NT2/D1 (cell line): ENCODE measurements at regions not wholly inside any gene's neighbourhood (a gene's known extent, or its start where the extent isn't known, plus 50 kb on each side); places are given as distances from the start of the nearest gene placed in this dataset.

Experiments
- DNase-seq: peaks from one replicate; pipeline ENCODE4 v3.0.0-alpha.2; 2011; ENCODE audit warnings: low read depth, low spot score
- H3K27me3 ChIP-seq: 2 replicates; pipeline ENCODE4 v1.6.0; 2011; ENCODE audit warnings: mild to moderate bottlenecking; ENCODE audit not compliant: insufficient read length, insufficient read depth
- H3K36me3 ChIP-seq: 2 replicates; pipeline ENCODE4 v1.6.1; 2011; ENCODE audit warnings: mild to moderate bottlenecking, low read length, mixed read lengths; ENCODE audit not compliant: insufficient read depth, insufficient read length
- H3K4me1 ChIP-seq: 2 replicates; pipeline ENCODE4 v1.5.1; 2011; ENCODE audit not compliant: insufficient read depth, insufficient read length
- H3K4me3 ChIP-seq: 2 replicates; pipeline ENCODE4 v1.5.1; 2011; ENCODE audit warnings: low read depth; ENCODE audit not compliant: insufficient read length
- H3K9ac ChIP-seq: 2 replicates; pipeline ENCODE4 v1.6.0; 2011; ENCODE audit warnings: low read depth; ENCODE audit not compliant: insufficient read length
- H3K9me3 ChIP-seq: 2 replicates; pipeline ENCODE4 v1.5.1; 2011; ENCODE audit warnings: mild to moderate bottlenecking, low read length; ENCODE audit not compliant: insufficient read depth
- SUZ12 ChIP-seq: IDR thresholded peaks from 2 replicates; pipeline ENCODE4 v1.6.1; 2011; ENCODE audit not compliant: insufficient read length, insufficient read depth; ENCODE audit errors: extremely low read depth
- YY1 ChIP-seq: IDR thresholded peaks from 2 replicates; pipeline ENCODE4 v1.6.1; 2011; ENCODE audit not compliant: insufficient read length, insufficient read depth
- ZNF274 ChIP-seq: IDR thresholded peaks from 2 replicates; pipeline ENCODE4 v1.6.1; 2011; ENCODE audit warnings: mild to moderate bottlenecking, low read depth, low read length

DNA sequence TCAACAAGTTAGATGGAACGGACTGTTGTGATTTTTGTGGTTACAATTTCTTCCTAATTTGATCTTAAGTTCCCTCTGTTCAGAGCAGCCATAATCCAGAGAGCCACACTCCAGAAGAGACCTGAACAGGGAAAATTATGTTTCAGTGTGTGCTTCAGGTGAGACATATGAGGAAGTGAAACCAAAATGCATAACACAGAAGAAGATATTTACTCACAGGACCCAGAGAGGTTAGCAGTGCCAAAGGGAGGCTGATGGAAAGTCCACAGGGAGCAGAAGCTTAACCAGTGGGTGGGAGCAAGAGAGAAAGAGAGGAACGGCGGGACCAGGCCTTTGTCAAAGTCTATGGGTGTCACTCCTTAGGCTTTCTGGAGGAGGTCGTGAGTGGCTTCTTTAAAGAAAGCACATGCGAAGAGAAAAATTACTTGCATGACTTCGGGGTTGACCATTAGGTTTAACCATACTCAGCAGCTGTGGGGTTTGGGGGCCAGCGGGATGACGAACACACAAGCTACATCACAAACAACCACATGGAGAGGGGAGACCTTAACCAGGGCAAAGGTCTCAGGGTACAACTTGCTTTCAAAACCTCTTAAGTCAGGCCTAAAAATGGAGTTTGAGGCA lies 141.4 kb downstream of the MED10 start:
- no peaks in the 10 kb centered on the region for H3K4me1 ChIP-seq
- TF ChIP-seq ZNF274 (no peak), SUZ12 (no peak), YY1 (no peak)
- no peak overlapping the region for H3K4me3 ChIP-seq
- H3K9me3 ChIP-seq = peaks cover 15% of the 10 kb centered on the region; the same call in 1 of the 2 replicates
- no peak overlapping the region for H3K9ac ChIP-seq
- no peaks in the 10 kb centered on the region for H3K27me3 ChIP-seq
- no peak for DNase-seq
- H3K36me3 ChIP-seq = no peaks in the 10 kb centered on the region

DNA sequence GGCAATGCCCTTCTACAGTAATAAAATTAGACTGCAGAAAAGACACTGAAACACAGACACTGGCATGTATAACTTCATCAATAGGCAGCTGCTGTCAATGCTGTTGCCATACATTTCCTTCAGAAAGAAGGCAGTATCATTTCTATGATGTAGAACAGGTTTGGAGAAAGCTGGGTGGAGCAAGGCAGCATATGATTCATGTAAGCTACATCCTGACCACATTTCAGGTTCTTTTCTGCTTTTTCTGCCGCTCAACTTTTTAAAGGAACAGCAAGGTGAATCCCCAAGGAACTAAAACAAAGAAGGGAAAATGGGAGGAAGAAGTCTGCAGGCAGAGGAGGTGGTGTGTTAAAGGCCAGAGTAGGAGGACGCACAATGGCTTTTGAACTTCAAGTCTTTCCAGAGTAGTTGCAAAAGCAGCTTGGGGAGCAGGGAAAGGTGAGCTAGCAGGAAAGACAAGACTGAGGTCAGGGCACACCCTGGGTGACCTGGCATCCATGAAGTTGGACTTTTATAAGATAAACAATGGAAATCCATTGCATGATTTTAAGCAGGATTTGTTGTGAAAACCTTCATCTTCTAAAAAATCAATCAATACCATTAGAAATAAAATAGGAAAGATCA lies 142.1 kb downstream of the MED10 start:
- no peak overlapping the region for H3K9ac ChIP-seq
- H3K27me3 ChIP-seq = no peaks in the 10 kb centered on the region
- no peak overlapping the region for H3K4me3 ChIP-seq
- peaks cover 15% of the 10 kb centered on the region; the same call in 1 of the 2 replicates for H3K9me3 ChIP-seq
- no peak for DNase-seq
- no peaks in the 10 kb centered on the region for H3K4me1 ChIP-seq
- no peaks in the 10 kb centered on the region for H3K36me3 ChIP-seq
- no peak for TF ChIP-seq SUZ12
- no peak for TF ChIP-seq ZNF274
- no peak for TF ChIP-seq YY1

DNA sequence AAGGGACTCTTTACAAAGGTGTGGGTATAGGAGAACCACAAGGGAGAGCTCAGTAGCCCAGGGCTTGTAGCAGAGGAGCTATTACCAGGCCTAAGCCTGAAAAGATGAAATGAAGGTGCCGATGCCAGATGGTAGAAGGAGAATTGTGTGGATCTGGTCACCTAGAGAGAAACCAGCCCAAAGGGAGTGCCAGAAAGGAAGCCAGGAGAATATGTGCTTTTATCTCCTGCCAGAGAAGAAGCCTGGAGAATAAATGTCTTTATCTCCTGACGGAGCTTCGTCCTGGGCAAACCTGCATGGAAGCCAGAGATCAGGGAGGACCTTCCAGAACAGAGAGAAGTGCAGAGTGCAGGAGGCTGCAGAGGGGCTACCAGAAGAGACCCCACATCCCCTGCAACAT lies 142.6 kb downstream of the MED10 start:
- no peaks in the 10 kb centered on the region for H3K27me3 ChIP-seq
- no peak for DNase-seq
- TF ChIP-seq SUZ12 = no peak
- no peak for TF ChIP-seq YY1
- no peak for TF ChIP-seq ZNF274

DNA sequence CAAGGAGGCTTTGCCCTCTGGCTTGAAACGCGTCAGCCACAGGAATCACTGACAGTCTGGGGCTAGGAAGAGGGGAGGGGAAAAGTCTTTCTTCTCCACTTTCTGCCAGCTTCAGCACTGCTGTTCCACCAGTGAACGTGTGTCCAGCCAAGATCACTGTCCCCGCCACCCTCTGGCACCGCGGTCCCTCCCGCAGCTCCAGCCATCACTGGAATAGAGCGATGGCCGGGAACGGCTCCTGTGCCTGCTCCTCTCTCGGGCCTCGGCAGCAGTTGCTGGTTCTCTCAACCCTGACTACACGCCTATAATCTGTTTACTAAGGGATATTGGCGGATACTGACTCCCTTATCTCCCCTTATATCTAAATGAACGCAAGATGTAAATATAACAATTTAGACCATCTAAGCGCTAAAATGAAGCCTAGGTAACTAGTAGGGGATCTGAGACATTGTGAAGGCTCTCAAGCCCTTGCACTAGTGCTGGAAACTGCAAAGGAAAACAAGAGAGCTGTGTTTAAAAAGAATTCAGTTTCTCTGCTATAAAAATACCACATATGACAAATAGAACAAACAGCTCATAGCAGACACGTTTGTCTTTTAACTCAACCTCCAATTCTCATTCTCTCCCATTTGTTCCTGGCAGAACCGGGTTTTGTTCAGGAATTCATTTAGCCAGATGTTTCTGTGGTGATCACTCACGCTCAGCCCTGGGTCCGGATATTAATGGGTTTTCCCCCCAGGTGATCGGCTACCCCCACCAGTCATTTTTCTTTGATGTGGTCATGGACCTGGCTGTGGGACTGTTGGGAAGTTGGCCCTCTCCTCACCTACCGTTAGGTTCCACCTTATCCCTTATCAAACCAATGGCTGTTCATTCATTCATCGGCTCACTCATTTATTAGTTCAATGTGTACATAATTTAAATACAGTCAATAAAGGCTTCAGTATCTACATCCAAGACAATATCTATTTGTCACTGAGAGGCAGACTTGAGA lies 149.8 kb downstream of the MED10 start:
- no peaks in the 10 kb centered on the region for H3K27me3 ChIP-seq
- H3K36me3 ChIP-seq = no peaks in the 10 kb centered on the region
- DNase-seq = no peak
- no peaks in the 10 kb centered on the region for H3K4me1 ChIP-seq
- no peak for TF ChIP-seq ZNF274
- no peak overlapping the region for H3K9ac ChIP-seq
- no peak overlapping the region for H3K4me3 ChIP-seq
- no peaks in the 10 kb centered on the region for H3K9me3 ChIP-seq

More for the DNA sequence above, 142.6 kb downstream of the MED10 start:
- peaks cover 11% of the 10 kb centered on the region; the same call in 1 of the 2 replicates for H3K9me3 ChIP-seq
- no peak overlapping the region for H3K4me3 ChIP-seq
- H3K9ac ChIP-seq = no peak overlapping the region
- H3K4me1 ChIP-seq = no peaks in the 10 kb centered on the region
- H3K36me3 ChIP-seq = no peaks in the 10 kb centered on the region

DNA sequence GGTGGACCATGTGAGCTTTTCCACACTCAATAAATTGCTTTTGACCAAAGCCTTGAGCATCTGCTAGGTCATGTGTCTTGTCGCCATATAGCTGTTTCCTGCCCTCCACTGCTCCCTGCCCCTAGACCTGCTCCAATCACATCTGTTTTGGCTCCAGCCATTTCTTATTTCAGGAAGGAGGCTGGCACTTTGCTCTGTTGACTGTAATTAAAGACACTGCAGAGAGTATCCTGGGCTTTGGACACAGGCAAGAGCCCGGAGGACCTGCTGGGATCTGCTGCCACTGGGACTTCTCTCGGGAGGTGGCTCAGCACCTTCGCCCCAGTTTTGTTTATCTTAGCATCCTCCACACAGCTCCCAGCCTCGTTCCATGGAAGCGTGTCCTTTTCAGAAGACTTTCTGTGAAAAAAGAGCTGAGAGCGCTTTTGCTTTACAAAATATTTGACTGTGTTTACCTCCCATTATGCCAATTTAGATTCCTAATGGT lies 153.2 kb downstream of the MED10 start:
- H3K9ac ChIP-seq = no peak overlapping the region
- H3K4me1 ChIP-seq = no peaks in the 10 kb centered on the region
- H3K9me3 ChIP-seq = no peaks in the 10 kb centered on the region
- no peak for TF ChIP-seq SUZ12
- TF ChIP-seq ZNF274 = no peak
- TF ChIP-seq YY1 = no peak
- no peaks in the 10 kb centered on the region for H3K36me3 ChIP-seq
- no peak for DNase-seq
- H3K4me3 ChIP-seq = no peak overlapping the region
- no peaks in the 10 kb centered on the region for H3K27me3 ChIP-seq

DNA sequence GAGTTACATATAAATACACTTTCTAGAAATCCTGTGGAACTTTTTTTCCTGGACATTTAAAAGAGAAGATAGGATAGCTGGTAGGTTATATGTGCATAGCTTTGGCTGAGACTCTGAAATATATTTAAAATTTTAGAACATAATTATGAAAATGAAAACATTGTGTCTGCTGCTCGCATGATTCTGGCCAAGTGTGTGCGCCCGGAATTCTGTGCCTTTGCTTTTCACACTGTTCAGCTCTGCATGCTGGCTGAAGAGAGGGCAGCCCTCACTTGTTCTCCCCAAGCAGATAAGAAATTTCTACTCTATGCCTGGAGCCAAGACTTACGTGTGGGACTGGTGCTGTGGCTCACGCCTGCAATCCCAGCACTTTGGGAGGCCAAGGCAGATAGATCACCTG lies 153.9 kb downstream of the MED10 start:
- no peaks in the 10 kb centered on the region for H3K9me3 ChIP-seq
- H3K36me3 ChIP-seq = no peaks in the 10 kb centered on the region
- TF ChIP-seq YY1 = no peak
- H3K9ac ChIP-seq = no peak overlapping the region
- H3K4me1 ChIP-seq = no peaks in the 10 kb centered on the region
- no peak for DNase-seq
- no peaks in the 10 kb centered on the region for H3K27me3 ChIP-seq
- no peak overlapping the region for H3K4me3 ChIP-seq

DNA sequence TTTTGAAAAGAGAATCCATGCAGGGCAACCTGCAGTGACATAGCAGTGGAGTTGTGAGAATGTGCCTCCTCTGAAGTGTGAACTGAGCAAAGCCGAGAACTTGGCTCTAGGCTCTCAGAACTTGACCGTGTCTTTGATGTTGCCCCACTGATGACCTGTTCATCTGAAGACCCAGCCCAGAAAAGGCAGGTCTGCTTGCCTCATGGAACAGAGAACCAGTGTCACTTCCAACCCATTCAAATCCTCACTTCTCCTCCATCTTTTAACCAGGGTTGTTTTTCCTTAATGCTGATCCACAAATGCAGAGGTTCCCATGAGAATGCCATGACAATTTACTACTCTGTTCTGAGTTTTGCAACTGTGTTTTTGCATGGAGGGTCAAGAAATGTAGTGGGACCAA lies 155.4 kb downstream of the MED10 start:
- no peaks in the 10 kb centered on the region for H3K27me3 ChIP-seq
- H3K9me3 ChIP-seq = no peaks in the 10 kb centered on the region
- no peak overlapping the region for H3K9ac ChIP-seq
- no peak for TF ChIP-seq ZNF274
- TF ChIP-seq YY1 = no peak
- TF ChIP-seq SUZ12 = no peak
- no peak overlapping the region for H3K4me3 ChIP-seq
- no peaks in the 10 kb centered on the region for H3K36me3 ChIP-seq
- H3K4me1 ChIP-seq = no peaks in the 10 kb centered on the region
- DNase-seq = no peak
